CD8-positive, alpha-beta memory T cell (primary cell): ENCODE measurements at regions not wholly inside any gene's neighbourhood (a gene's known extent, or its start where the extent isn't known, plus 50 kb on each side); places are given as distances from the start of the nearest gene placed in this dataset.

Source experiments
- CTCF ChIA-PET: fragments of 350-600 bp; sonication (Branson Sonifier 250); formaldehyde crosslinking; loops from one replicate; lab custom pipeline; 2021; ENCODE audit warnings: antibody characterized with exemption; lab: Charles Lee
- POLR2A ChIA-PET: fragments of 350-600 bp; sonication (Branson Sonifier 250); formaldehyde crosslinking; loops from one replicate; lab custom pipeline; 2021; ENCODE audit warnings: antibody characterized with exemption; lab: Charles Lee
- DNase-seq, 5 donors: peaks; one replicate each; pipeline versions ENCODE4 v3.0.0 to v3.0.0-alpha.2; 2020 to 2022; ENCODE audit warnings: mixed read lengths in 1 of 5
- H3K27ac ChIP-seq: one replicate; pipeline ENCODE4 v1.7.0; 2013; ENCODE audit warnings: low read depth, mild to moderate bottlenecking, low read length, moderate library complexity
- H3K27me3 ChIP-seq: 2 replicates; pipeline ENCODE4 v1.7.0; 2013; ENCODE audit warnings: low read length, mild to moderate bottlenecking; ENCODE audit not compliant: insufficient read depth, poor library complexity, severe bottlenecking
- H3K36me3 ChIP-seq: 2 replicates; pipeline ENCODE4 v1.7.0; 2013; ENCODE audit warnings: mild to moderate bottlenecking, low read length, moderate library complexity; ENCODE audit not compliant: insufficient read depth
- H3K4me1 ChIP-seq: 2 replicates; pipeline ENCODE4 v1.7.0; 2013; ENCODE audit warnings: mild to moderate bottlenecking, low read length, moderate library complexity; ENCODE audit not compliant: insufficient read depth
- H3K4me3 ChIP-seq: 2 replicates; pipeline ENCODE4 v1.7.0; 2013; ENCODE audit warnings: mild to moderate bottlenecking, low read length
- H3K9me3 ChIP-seq: 2 replicates; pipeline ENCODE4 v1.7.0; 2013; ENCODE audit warnings: mild to moderate bottlenecking, low read length
- H3K27ac Mint-ChIP-seq, 8 donors: one replicate each; pipeline ENCODE4 v1.8.0; 2020 to 2021; ENCODE audit warnings: mixed read lengths in 8 of 8, mild to moderate bottlenecking in 6 of 8, inconsistent platforms in 3 of 8, moderate library complexity in 3 of 8
- H3K27me3 Mint-ChIP-seq, 2 donors: one replicate each; pipeline ENCODE4 v1.8.0; 2020 to 2021; ENCODE audit warnings: mixed read lengths in 2 of 2, mild to moderate bottlenecking in 1 of 2, moderate library complexity in 1 of 2
- H3K36me3 Mint-ChIP-seq, 3 donors: one replicate each; pipeline ENCODE4 v1.8.0; 2020 to 2021; ENCODE audit warnings: mixed read lengths in 3 of 3, inconsistent platforms in 1 of 3, mild to moderate bottlenecking in 1 of 3
- H3K4me1 Mint-ChIP-seq, 3 donors: one replicate each; pipeline ENCODE4 v1.8.0; 2020 to 2021; ENCODE audit warnings: mixed read lengths in 3 of 3, inconsistent platforms in 1 of 3, mild to moderate bottlenecking in 1 of 3
- H3K4me3 Mint-ChIP-seq, 7 donors: one replicate each; pipeline ENCODE4 v1.8.0; 2020 to 2021; ENCODE audit warnings: mixed read lengths in 7 of 7, mild to moderate bottlenecking in 6 of 7, moderate library complexity in 4 of 7, inconsistent platforms in 2 of 7
- H3K9me3 Mint-ChIP-seq, 5 donors: one replicate each; pipeline ENCODE4 v1.8.0; 2020 to 2022; ENCODE audit warnings: mixed read lengths in 5 of 5, mild to moderate bottlenecking in 3 of 5, moderate library complexity in 2 of 5, inconsistent platforms in 1 of 5

- Histone ChIP-seq H3K4me1 (no peaks in the 10 kb centered on the region), H3K27ac (no peak overlapping the region), H3K9me3 (no peaks in the 10 kb centered on the region), H3K27me3 (no peaks in the 10 kb centered on the region), H3K36me3 (no peaks in the 10 kb centered on the region), H3K4me3 (no peak overlapping the region)
- H3K4me1 Mint-ChIP-seq: no peaks in the 10 kb centered on the region
- H3K9me3 Mint-ChIP-seq: peaks cover 0 to 4% (median 3%) of the 10 kb centered on the region in 5 donors
- ChIA-PET POLR2A (no interaction called here), CTCF (no interaction called here)
- no peak overlapping the region for H3K4me3 Mint-ChIP-seq
- no peaks in the 10 kb centered on the region for H3K36me3 Mint-ChIP-seq
- H3K27ac Mint-ChIP-seq: no peak overlapping the region
- DNase-seq: no peak
- H3K27me3 Mint-ChIP-seq: peaks cover 0 to 1% of the 10 kb centered on the region in 2 donors
Observed at GRCh38 chr14:104313674-104314073, 175.3 kb downstream of the KIF26A start.

GRCh38 chr14:104314251-104314941, 176.0 kb downstream of the KIF26A start:
- CTCF ChIA-PET: no interaction called here
- no peaks in the 10 kb centered on the region for H3K27me3 ChIP-seq

GRCh38 chr14:104315169-104315568, 176.8 kb downstream of the KIF26A start:
- H3K4me1 Mint-ChIP-seq: no peaks in the 10 kb centered on the region

More at GRCh38 chr14:104314251-104314941, 176.0 kb downstream of the KIF26A start:
- POLR2A ChIA-PET: no interaction called here
- Mint-ChIP-seq H3K4me1 (no peaks in the 10 kb centered on the region), H3K27me3 (peaks cover 0 to 1% of the 10 kb centered on the region in 2 donors), H3K9me3 (peaks cover 0 to 4% (median 3%) of the 10 kb centered on the region in 5 donors), H3K36me3 (no peaks in the 10 kb centered on the region), H3K27ac (no peak overlapping the region), H3K4me3 (no peak overlapping the region)
- Histone ChIP-seq H3K4me3 (no peak overlapping the region), H3K4me1 (no peaks in the 10 kb centered on the region), H3K27ac (no peak overlapping the region), H3K36me3 (no peaks in the 10 kb centered on the region), H3K9me3 (no peaks in the 10 kb centered on the region)
- DNase-seq: peak in 1 of 5 donors; percentile 36

GRCh38 chr14:104315625-104316024, 177.2 kb downstream of the KIF26A start:
- H3K27me3 Mint-ChIP-seq: peaks cover 0 to 1% of the 10 kb centered on the region in 2 donors

More at GRCh38 chr14:104315169-104315568, 176.8 kb downstream of the KIF26A start:
- ChIA-PET POLR2A (no interaction called here), CTCF (no interaction called here)
- no peaks in the 10 kb centered on the region for H3K27me3 ChIP-seq
- no peaks in the 10 kb centered on the region for H3K4me1 ChIP-seq
- H3K4me3 Mint-ChIP-seq: peak overlapping the region in 1 of 7 donors; percentile 40
- DNase-seq: no peak
- no peaks in the 10 kb centered on the region for H3K9me3 ChIP-seq
- peaks cover 0 to 4% (median 3%) of the 10 kb centered on the region in 5 donors for H3K9me3 Mint-ChIP-seq
- H3K27me3 Mint-ChIP-seq: peaks cover 0 to 1% of the 10 kb centered on the region in 2 donors
- no peak overlapping the region for H3K4me3 ChIP-seq
- peak overlapping the region in 1 of 8 donors; percentile 77 for H3K27ac Mint-ChIP-seq
- no peak overlapping the region for H3K27ac ChIP-seq
- H3K36me3 Mint-ChIP-seq: no peaks in the 10 kb centered on the region
- no peaks in the 10 kb centered on the region for H3K36me3 ChIP-seq

GRCh38 chr14:104316121-104316722, 177.8 kb downstream of the KIF26A start:
- H3K27me3 Mint-ChIP-seq: peaks cover 1 to 4% of the 10 kb centered on the region in 2 donors
- Histone ChIP-seq H3K36me3 (no peaks in the 10 kb centered on the region), H3K27ac (no peak overlapping the region), H3K27me3 (no peaks in the 10 kb centered on the region), H3K4me3 (no peak overlapping the region), H3K9me3 (no peaks in the 10 kb centered on the region), H3K4me1 (no peaks in the 10 kb centered on the region)
- H3K9me3 Mint-ChIP-seq: peaks cover 0 to 3% (median 0%) of the 10 kb centered on the region in 5 donors
- H3K36me3 Mint-ChIP-seq: no peaks in the 10 kb centered on the region
- no peak for DNase-seq
- ChIA-PET POLR2A (no interaction called here), CTCF (no interaction called here)
- no peak overlapping the region for H3K27ac Mint-ChIP-seq
- no peaks in the 10 kb centered on the region for H3K4me1 Mint-ChIP-seq
- H3K4me3 Mint-ChIP-seq: no peak overlapping the region

More at GRCh38 chr14:104315625-104316024, 177.2 kb downstream of the KIF26A start:
- peaks cover 0 to 4% (median under 1%) of the 10 kb centered on the region in 5 donors for H3K9me3 Mint-ChIP-seq
- ChIA-PET CTCF (no interaction called here), POLR2A (no interaction called here)
- DNase-seq: no peak
- no peak overlapping the region for H3K4me3 Mint-ChIP-seq
- no peaks in the 10 kb centered on the region for H3K36me3 ChIP-seq
- H3K4me1 ChIP-seq: no peaks in the 10 kb centered on the region
- H3K4me3 ChIP-seq: no peak overlapping the region
- peak overlapping the region in 1 of 8 donors; percentile 77 for H3K27ac Mint-ChIP-seq
- no peaks in the 10 kb centered on the region for H3K9me3 ChIP-seq
- no peaks in the 10 kb centered on the region for H3K36me3 Mint-ChIP-seq
- no peak overlapping the region for H3K27ac ChIP-seq
- no peaks in the 10 kb centered on the region for H3K4me1 Mint-ChIP-seq
- H3K27me3 ChIP-seq: no peaks in the 10 kb centered on the region

GRCh38 chr14:104316723-104317491, 178.5 kb downstream of the KIF26A start:
- Histone ChIP-seq H3K36me3 (no peaks in the 10 kb centered on the region), H3K27me3 (no peaks in the 10 kb centered on the region), H3K9me3 (no peaks in the 10 kb centered on the region), H3K4me1 (no peaks in the 10 kb centered on the region), H3K27ac (no peak overlapping the region), H3K4me3 (no peak overlapping the region)
- Mint-ChIP-seq H3K4me3 (no peak overlapping the region), H3K4me1 (no peaks in the 10 kb centered on the region), H3K36me3 (no peaks in the 10 kb centered on the region), H3K27me3 (peaks cover 1 to 5% of the 10 kb centered on the region in 2 donors), H3K27ac (no peak overlapping the region), H3K9me3 (no peaks in the 10 kb centered on the region)
- no peak for DNase-seq
- ChIA-PET POLR2A (no interaction called here), CTCF (no interaction called here)

- Histone ChIP-seq H3K27ac (no peak overlapping the region), H3K4me1 (no peaks in the 10 kb centered on the region), H3K27me3 (no peaks in the 10 kb centered on the region), H3K4me3 (no peak overlapping the region), H3K9me3 (no peaks in the 10 kb centered on the region), H3K36me3 (no peaks in the 10 kb centered on the region)
- Mint-ChIP-seq H3K9me3 (no peaks in the 10 kb centered on the region), H3K27me3 (peaks cover 1 to 7% of the 10 kb centered on the region in 2 donors), H3K4me1 (no peaks in the 10 kb centered on the region), H3K36me3 (no peaks in the 10 kb centered on the region), H3K4me3 (no peak overlapping the region), H3K27ac (no peak overlapping the region)
- ChIA-PET CTCF (no interaction called here), POLR2A (no interaction called here)
- DNase-seq: peak in 1 of 5 donors; percentile 39
Observed at GRCh38 chr14:104317492-104317805, 179.1 kb downstream of the KIF26A start.

- DNase-seq: no peak
Observed at GRCh38 chr14:104317975-104318557, 179.7 kb downstream of the KIF26A start.

More at GRCh38 chr14:104317975-104318557, 179.7 kb downstream of the KIF26A start:
- Mint-ChIP-seq H3K9me3 (no peaks in the 10 kb centered on the region), H3K27me3 (peaks cover 2 to 10% of the 10 kb centered on the region in 2 donors), H3K4me3 (no peak overlapping the region), H3K27ac (no peak overlapping the region), H3K36me3 (no peaks in the 10 kb centered on the region), H3K4me1 (no peaks in the 10 kb centered on the region)
- CTCF ChIA-PET: no interaction called here
- no peaks in the 10 kb centered on the region for H3K27me3 ChIP-seq
- H3K4me1 ChIP-seq: no peaks in the 10 kb centered on the region
- H3K27ac ChIP-seq: no peak overlapping the region
- H3K36me3 ChIP-seq: no peaks in the 10 kb centered on the region
- no peaks in the 10 kb centered on the region for H3K9me3 ChIP-seq
- no peak overlapping the region for H3K4me3 ChIP-seq
- POLR2A ChIA-PET: no interaction called here
